Activated naive CD8-positive, alpha-beta T cell (primary cell): ENCODE measurements at regions not wholly inside any gene's neighbourhood (a gene's known extent, or its start where the extent isn't known, plus 50 kb on each side); places are given as distances from the start of the nearest gene placed in this dataset.

ENCODE experiments used
- H3K27ac Mint-ChIP-seq: one replicate; pipeline ENCODE4 v1.8.0; 2021; ENCODE audit warnings: mixed read lengths
- H3K27me3 Mint-ChIP-seq: one replicate; pipeline ENCODE4 v1.8.0; 2021; ENCODE audit warnings: mixed read lengths
- H3K36me3 Mint-ChIP-seq: one replicate; pipeline ENCODE4 v1.8.0; 2021; ENCODE audit warnings: mixed read lengths
- H3K4me1 Mint-ChIP-seq: one replicate; pipeline ENCODE4 v1.8.0; 2021; ENCODE audit warnings: low read depth, mixed read lengths
- H3K4me3 Mint-ChIP-seq: one replicate; pipeline ENCODE4 v1.8.0; 2021; ENCODE audit warnings: mild to moderate bottlenecking, mixed read lengths
- H3K9me3 Mint-ChIP-seq: one replicate; pipeline ENCODE4 v1.8.0; 2021; ENCODE audit warnings: low read depth, mixed read lengths

GRCh38 chr6:138550346-138550767 lies 51.1 kb upstream of the NHSL1 start:
- Mint-ChIP-seq H3K4me1 (peaks cover 3% of the 10 kb centered on the region), H3K36me3 (no peaks in the 10 kb centered on the region), H3K27me3 (peaks cover 10% of the 10 kb centered on the region), H3K4me3 (no peak overlapping the region), H3K27ac (no peak overlapping the region), H3K9me3 (no peaks in the 10 kb centered on the region)

GRCh38 chr6:138554146-138554545 lies 54.9 kb upstream of the NHSL1 start:
- Mint-ChIP-seq H3K36me3 (no peaks in the 10 kb centered on the region), H3K9me3 (no peaks in the 10 kb centered on the region), H3K4me1 (no peaks in the 10 kb centered on the region), H3K4me3 (no peak overlapping the region), H3K27me3 (peaks cover 7% of the 10 kb centered on the region), H3K27ac (no peak overlapping the region)

GRCh38 chr6:138555421-138555988 lies 56.2 kb upstream of the NHSL1 start:
- no peak overlapping the region for H3K27ac Mint-ChIP-seq
- H3K9me3 Mint-ChIP-seq, result no peaks in the 10 kb centered on the region
- H3K36me3 Mint-ChIP-seq, result no peaks in the 10 kb centered on the region
- H3K4me1 Mint-ChIP-seq, result no peaks in the 10 kb centered on the region
- peaks cover 8% of the 10 kb centered on the region for H3K27me3 Mint-ChIP-seq
- H3K4me3 Mint-ChIP-seq, result no peak overlapping the region

GRCh38 chr6:138557147-138557546 lies 57.9 kb upstream of the NHSL1 start:
- no peaks in the 10 kb centered on the region for H3K36me3 Mint-ChIP-seq
- H3K27me3 Mint-ChIP-seq, result peaks cover 7% of the 10 kb centered on the region
- H3K9me3 Mint-ChIP-seq, result no peaks in the 10 kb centered on the region
- no peak overlapping the region for H3K27ac Mint-ChIP-seq
- no peak overlapping the region for H3K4me3 Mint-ChIP-seq
- H3K4me1 Mint-ChIP-seq, result no peaks in the 10 kb centered on the region

- H3K9me3 Mint-ChIP-seq, result no peaks in the 10 kb centered on the region
- peaks cover 7% of the 10 kb centered on the region for H3K27me3 Mint-ChIP-seq
- H3K36me3 Mint-ChIP-seq, result no peaks in the 10 kb centered on the region
- H3K4me3 Mint-ChIP-seq, result no peak overlapping the region
- H3K27ac Mint-ChIP-seq, result no peak overlapping the region
- H3K4me1 Mint-ChIP-seq, result no peaks in the 10 kb centered on the region
Observed at GRCh38 chr6:138559143-138559542, 59.8 kb upstream of the NHSL1 start.

GRCh38 chr6:138560130-138560860 lies 61.0 kb upstream of the NHSL1 start:
- Mint-ChIP-seq H3K4me3 (no peak overlapping the region), H3K36me3 (no peaks in the 10 kb centered on the region), H3K4me1 (no peaks in the 10 kb centered on the region), H3K27ac (no peak overlapping the region), H3K27me3 (peaks cover 12% of the 10 kb centered on the region), H3K9me3 (no peaks in the 10 kb centered on the region)

- H3K27me3 Mint-ChIP-seq, result peaks cover 10% of the 10 kb centered on the region
- no peak overlapping the region for H3K27ac Mint-ChIP-seq
- H3K4me3 Mint-ChIP-seq, result no peak overlapping the region
- H3K4me1 Mint-ChIP-seq, result no peaks in the 10 kb centered on the region
- no peaks in the 10 kb centered on the region for H3K9me3 Mint-ChIP-seq
- H3K36me3 Mint-ChIP-seq, result no peaks in the 10 kb centered on the region
Observed at GRCh38 chr6:138562691-138563090, 63.4 kb upstream of the NHSL1 start.

GRCh38 chr6:138563231-138563630 lies 63.9 kb upstream of the NHSL1 start:
- Mint-ChIP-seq H3K4me3 (no peak overlapping the region), H3K36me3 (no peaks in the 10 kb centered on the region), H3K27me3 (peaks cover 13% of the 10 kb centered on the region), H3K9me3 (no peaks in the 10 kb centered on the region), H3K27ac (no peak overlapping the region), H3K4me1 (no peaks in the 10 kb centered on the region)

GRCh38 chr6:138563650-138564049 lies 64.4 kb upstream of the NHSL1 start:
- no peak overlapping the region for H3K4me3 Mint-ChIP-seq
- H3K27ac Mint-ChIP-seq, result no peak overlapping the region
- H3K4me1 Mint-ChIP-seq, result no peaks in the 10 kb centered on the region
- no peaks in the 10 kb centered on the region for H3K36me3 Mint-ChIP-seq
- H3K9me3 Mint-ChIP-seq, result no peaks in the 10 kb centered on the region
- peaks cover 14% of the 10 kb centered on the region for H3K27me3 Mint-ChIP-seq

- H3K4me3 Mint-ChIP-seq, result no peak overlapping the region
- H3K9me3 Mint-ChIP-seq, result no peaks in the 10 kb centered on the region
- no peaks in the 10 kb centered on the region for H3K4me1 Mint-ChIP-seq
- peaks cover 14% of the 10 kb centered on the region for H3K27me3 Mint-ChIP-seq
- no peak overlapping the region for H3K27ac Mint-ChIP-seq
- H3K36me3 Mint-ChIP-seq, result no peaks in the 10 kb centered on the region
Observed at GRCh38 chr6:138564170-138564721, 65.0 kb upstream of the NHSL1 start.

GRCh38 chr6:138567052-138567451 lies 67.8 kb upstream of the NHSL1 start:
- H3K9me3 Mint-ChIP-seq, result no peaks in the 10 kb centered on the region
- H3K36me3 Mint-ChIP-seq, result no peaks in the 10 kb centered on the region
- no peak overlapping the region for H3K27ac Mint-ChIP-seq
- H3K27me3 Mint-ChIP-seq, result peaks cover 12% of the 10 kb centered on the region
- no peak overlapping the region for H3K4me3 Mint-ChIP-seq
- no peaks in the 10 kb centered on the region for H3K4me1 Mint-ChIP-seq

- Mint-ChIP-seq H3K4me3 (no peak overlapping the region), H3K27me3 (peaks cover 13% of the 10 kb centered on the region), H3K36me3 (no peaks in the 10 kb centered on the region), H3K9me3 (no peaks in the 10 kb centered on the region), H3K4me1 (peaks cover 3% of the 10 kb centered on the region), H3K27ac (no peak overlapping the region)
Observed at GRCh38 chr6:138568997-138569396, 69.7 kb upstream of the NHSL1 start.

GRCh38 chr6:138569554-138569953 lies 70.3 kb upstream of the NHSL1 start:
- Mint-ChIP-seq H3K27me3 (peaks cover 12% of the 10 kb centered on the region), H3K4me3 (no peak overlapping the region), H3K9me3 (no peaks in the 10 kb centered on the region), H3K36me3 (no peaks in the 10 kb centered on the region), H3K4me1 (peaks cover 3% of the 10 kb centered on the region), H3K27ac (no peak overlapping the region)

- Mint-ChIP-seq H3K27ac (no peak overlapping the region), H3K4me3 (no peak overlapping the region), H3K27me3 (peaks cover 9% of the 10 kb centered on the region), H3K4me1 (peaks cover 3% of the 10 kb centered on the region), H3K36me3 (no peaks in the 10 kb centered on the region), H3K9me3 (no peaks in the 10 kb centered on the region)
Observed at GRCh38 chr6:138569970-138570724, 70.9 kb upstream of the NHSL1 start.

- H3K4me3 Mint-ChIP-seq, result no peak overlapping the region
- no peaks in the 10 kb centered on the region for H3K36me3 Mint-ChIP-seq
- peaks cover 3% of the 10 kb centered on the region for H3K4me1 Mint-ChIP-seq
- H3K9me3 Mint-ChIP-seq, result no peaks in the 10 kb centered on the region
- no peak overlapping the region for H3K27ac Mint-ChIP-seq
- H3K27me3 Mint-ChIP-seq, result peaks cover 8% of the 10 kb centered on the region
Observed at GRCh38 chr6:138570725-138571029, 71.4 kb upstream of the NHSL1 start.
